ENCODE measurements at regions not wholly inside any gene's neighbourhood (a gene's known extent, or its start where the extent isn't known, plus 50 kb on each side); places are given as distances from the start of the nearest gene placed in this dataset.
A peak's percentile ranks its signal among the peaks of the same experiment; 100 is the strongest.

GRCh38 chr10:113309791-113310190 is 243.1 kb upstream of the HABP2 start:
- intact Hi-C loops (cut with micrococcal nuclease) = loop anchor here in 1 of 2 donors (5.0 kb wide), 1 partner anchor 42 kb away; no protein-coding TSS in a partner anchor
- Mint-ChIP-seq H3K9me3 (peaks cover 0 to 4% (median 0%) of the 10 kb centered on the region in 7 donors), H3K27me3 (ENCODE audit: low read depth in 3 of 3) (peaks cover 0 to 3% (median 0%) of the 10 kb centered on the region in 3 donors), H3K4me1 (peaks cover 25% of the 10 kb centered on the region), H3K27ac (peak overlapping the region in 5 of 7 donors; percentile 50 to 85 (median 78)), H3K36me3 (no peaks in the 10 kb centered on the region), H3K4me3 (peak overlapping the region in 1 of 2 donors; percentile 72)
- Histone ChIP-seq H2AFZ (ENCODE audit: insufficient read depth, low read depth, low read length, poor library complexity, severe bottlenecking) (peak overlapping the region; percentile 44), H4K20me1 (ENCODE audit: insufficient read depth, low read length) (no peaks in the 10 kb centered on the region), H3K79me2 (ENCODE audit: insufficient read depth, low read length) (no peaks in the 10 kb centered on the region), H3K9ac (ENCODE audit: insufficient read depth, low read length, poor library complexity, severe bottlenecking) (no peak overlapping the region), H3K36me3 (replicated peaks in 1 of 2; ENCODE audit: control insufficient read depth in 1 of 2, insufficient read depth in 2 of 2, low read length in 2 of 2) (no peaks in the 10 kb centered on the region), H3K4me3 (replicated peaks in 1 of 3; ENCODE audit: low read depth in 2 of 3, low read length in 3 of 3) (peak overlapping the region in 2 of 3 experiments; percentile 7 to 43), H3K4me2 (replicated peaks; ENCODE audit: extremely low read depth, low read length, poor library complexity, severe bottlenecking) (peak overlapping the region; percentile 42), H3K27ac (ENCODE audit: low read depth in 1 of 2, low read length in 2 of 2) (peak overlapping the region in 1 of 2 donors; percentile 7), H3K4me1 (ENCODE audit: control insufficient read depth in 1 of 2, insufficient read depth in 2 of 2, low read length in 2 of 2) (peaks cover 22 to 39% of the 10 kb centered on the region in 2 donors), H3K9me3 (replicated peaks in 1 of 2; ENCODE audit: control insufficient read depth in 1 of 2, insufficient read depth in 1 of 2, low read length in 2 of 2) (no peaks in the 10 kb centered on the region), H3K27me3 (ENCODE audit: control insufficient read depth in 2 of 2, insufficient read depth in 2 of 2, low read length in 2 of 2) (no peaks in the 10 kb centered on the region)
- 97% methylated on average over 3 of the region's 4 CpGs for WGBS (ENCODE audit: insufficient coverage)
- TF ChIP-seq, protein P1, sequence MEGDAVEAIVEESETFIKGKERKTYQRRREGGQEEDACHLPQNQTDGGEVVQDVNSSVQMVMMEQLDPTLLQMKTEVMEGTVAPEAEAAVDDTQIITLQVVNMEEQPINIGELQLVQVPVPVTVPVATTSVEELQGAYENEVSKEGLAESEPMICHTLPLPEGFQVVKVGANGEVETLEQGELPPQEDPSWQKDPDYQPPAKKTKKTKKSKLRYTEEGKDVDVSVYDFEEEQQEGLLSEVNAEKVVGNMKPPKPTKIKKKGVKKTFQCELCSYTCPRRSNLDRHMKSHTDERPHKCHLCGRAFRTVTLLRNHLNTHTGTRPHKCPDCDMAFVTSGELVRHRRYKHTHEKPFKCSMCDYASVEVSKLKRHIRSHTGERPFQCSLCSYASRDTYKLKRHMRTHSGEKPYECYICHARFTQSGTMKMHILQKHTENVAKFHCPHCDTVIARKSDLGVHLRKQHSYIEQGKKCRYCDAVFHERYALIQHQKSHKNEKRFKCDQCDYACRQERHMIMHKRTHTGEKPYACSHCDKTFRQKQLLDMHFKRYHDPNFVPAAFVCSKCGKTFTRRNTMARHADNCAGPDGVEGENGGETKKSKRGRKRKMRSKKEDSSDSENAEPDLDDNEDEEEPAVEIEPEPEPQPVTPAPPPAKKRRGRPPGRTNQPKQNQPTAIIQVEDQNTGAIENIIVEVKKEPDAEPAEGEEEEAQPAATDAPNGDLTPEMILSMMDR (IDR thresholded peaks at IDR 0.05) = no peak
- no peak for DNase-seq

- H3K27me3 Mint-ChIP-seq (ENCODE audit: low read depth in 3 of 3) = peaks cover 0 to 3% (median 0%) of the 10 kb centered on the region in 3 donors
- peak overlapping the region; percentile 42 for H3K4me2 ChIP-seq (replicated peaks; ENCODE audit: extremely low read depth, low read length, poor library complexity, severe bottlenecking)
- H3K27ac Mint-ChIP-seq = peak overlapping the region; percentile 51 to 87 (median 73)
- TF ChIP-seq, protein P1 (IDR thresholded peaks at IDR 0.05) = no peak
- DNase-seq = peak; percentile 40 to 47 (median 43)
- no peaks in the 10 kb centered on the region for H3K36me3 ChIP-seq (replicated peaks in 1 of 2; ENCODE audit: control insufficient read depth in 1 of 2, insufficient read depth in 2 of 2, low read length in 2 of 2)
- peak overlapping the region; percentile 7 to 72 for H3K4me3 Mint-ChIP-seq
- peaks cover 22 to 39% of the 10 kb centered on the region in 2 donors for H3K4me1 ChIP-seq (ENCODE audit: control insufficient read depth in 1 of 2, insufficient read depth in 2 of 2, low read length in 2 of 2)
- peak overlapping the region; percentile 44 for H2AFZ ChIP-seq (ENCODE audit: insufficient read depth, low read depth, low read length, poor library complexity, severe bottlenecking)
- H3K79me2 ChIP-seq (ENCODE audit: insufficient read depth, low read length) = no peaks in the 10 kb centered on the region
- H3K27ac ChIP-seq (ENCODE audit: low read depth in 1 of 2, low read length in 2 of 2) = peak overlapping the region in 1 of 2 donors; percentile 31
- H3K9me3 Mint-ChIP-seq = peaks cover 0 to 4% (median 0%) of the 10 kb centered on the region in 7 donors
- no peaks in the 10 kb centered on the region for H3K36me3 Mint-ChIP-seq
- WGBS (ENCODE audit: insufficient coverage) = 6% methylated on average over 5 of the region's 7 CpGs
- no peaks in the 10 kb centered on the region for H3K9me3 ChIP-seq (replicated peaks in 1 of 2; ENCODE audit: control insufficient read depth in 1 of 2, insufficient read depth in 1 of 2, low read length in 2 of 2)
- intact Hi-C loops (cut with micrococcal nuclease) = loop anchor here in 1 of 2 donors (5.0 kb wide), 1 partner anchor 43 kb away; no protein-coding TSS in a partner anchor
- H3K4me3 ChIP-seq (replicated peaks in 1 of 3; ENCODE audit: low read depth in 2 of 3, low read length in 3 of 3) = peak overlapping the region in 2 of 3 experiments; percentile 7 to 43
- no peak overlapping the region for H3K9ac ChIP-seq (ENCODE audit: insufficient read depth, low read length, poor library complexity, severe bottlenecking)
- peaks cover 25% of the 10 kb centered on the region for H3K4me1 Mint-ChIP-seq
- no peaks in the 10 kb centered on the region for H3K27me3 ChIP-seq (ENCODE audit: control insufficient read depth in 2 of 2, insufficient read depth in 2 of 2, low read length in 2 of 2)
- no peaks in the 10 kb centered on the region for H4K20me1 ChIP-seq (ENCODE audit: insufficient read depth, low read length)
Measured at GRCh38 chr10:113310347-113310746, 242.5 kb upstream of the HABP2 start.

Measured in CD14-positive monocyte (primary cell).